Glutamatergic neuron (in vitro differentiated cells): ENCODE measurements at regions not wholly inside any gene's neighbourhood (a gene's known extent, or its start where the extent isn't known, plus 50 kb on each side); places are given as distances from the start of the nearest gene placed in this dataset.

Source experiments
- DNase-seq: peaks from one replicate; pipeline ENCODE4 v3.0.0; 2022
- H3K27ac Mint-ChIP-seq: one replicate; pipeline ENCODE4 v1.8.0; 2020; ENCODE audit warnings: mild to moderate bottlenecking, mixed read lengths, inconsistent platforms; ENCODE audit not compliant: unreplicated experiment
- H3K27me3 Mint-ChIP-seq: one replicate; pipeline ENCODE4 v1.8.0; 2020; ENCODE audit warnings: mild to moderate bottlenecking, moderate library complexity, mixed read lengths, inconsistent platforms; ENCODE audit not compliant: unreplicated experiment
- H3K36me3 Mint-ChIP-seq: one replicate; pipeline ENCODE4 v1.8.0; 2020; ENCODE audit warnings: mild to moderate bottlenecking, mixed read lengths, inconsistent platforms; ENCODE audit not compliant: unreplicated experiment
- H3K4me1 Mint-ChIP-seq: one replicate; pipeline ENCODE4 v1.8.0; 2020; ENCODE audit warnings: mild to moderate bottlenecking, low read depth, mixed read lengths, inconsistent platforms; ENCODE audit not compliant: unreplicated experiment
- H3K4me3 Mint-ChIP-seq: one replicate; pipeline ENCODE4 v1.8.0; 2020; ENCODE audit warnings: mild to moderate bottlenecking, mixed read lengths, inconsistent platforms; ENCODE audit not compliant: unreplicated experiment
- H3K9me3 Mint-ChIP-seq: one replicate; pipeline ENCODE4 v1.8.0; 2020; ENCODE audit warnings: mild to moderate bottlenecking, moderate library complexity, mixed read lengths, inconsistent platforms; ENCODE audit not compliant: unreplicated experiment
- TF ChIP-seq, protein P1 (sequence below): fragments of 200-600 bp; sonication (generic); IDR thresholded peaks from one replicate; pipeline ENCODE4 v1.5.0; 2021; ENCODE audit not compliant: partially characterized antibody, unreplicated experiment

DNA sequence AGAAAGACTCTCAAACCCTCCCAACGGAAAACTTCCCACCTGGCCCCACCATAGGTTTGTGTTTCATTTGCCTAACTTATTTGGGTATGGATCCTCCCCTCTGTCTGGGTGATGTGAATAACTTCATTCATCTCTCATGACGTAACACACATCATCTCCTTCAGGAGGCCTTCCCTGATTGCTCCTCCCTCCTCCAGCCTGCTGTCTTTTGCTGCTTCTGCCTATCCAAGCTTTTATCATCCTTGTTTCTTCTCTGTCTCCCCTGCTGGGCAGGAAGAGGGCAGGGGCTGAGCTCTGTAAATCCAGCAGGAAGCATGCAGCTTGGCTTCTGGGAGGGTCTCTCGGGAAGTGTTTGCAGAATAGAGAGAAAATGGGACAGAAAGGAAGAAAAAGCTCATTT is 766.0 kb upstream of the TBX3 start:
- H3K36me3 Mint-ChIP-seq: no peaks in the 10 kb centered on the region
- DNase-seq: no peak
- H3K4me3 Mint-ChIP-seq: no peak overlapping the region
- peaks cover 2% of the 10 kb centered on the region for H3K4me1 Mint-ChIP-seq
- TF ChIP-seq, protein P1, sequence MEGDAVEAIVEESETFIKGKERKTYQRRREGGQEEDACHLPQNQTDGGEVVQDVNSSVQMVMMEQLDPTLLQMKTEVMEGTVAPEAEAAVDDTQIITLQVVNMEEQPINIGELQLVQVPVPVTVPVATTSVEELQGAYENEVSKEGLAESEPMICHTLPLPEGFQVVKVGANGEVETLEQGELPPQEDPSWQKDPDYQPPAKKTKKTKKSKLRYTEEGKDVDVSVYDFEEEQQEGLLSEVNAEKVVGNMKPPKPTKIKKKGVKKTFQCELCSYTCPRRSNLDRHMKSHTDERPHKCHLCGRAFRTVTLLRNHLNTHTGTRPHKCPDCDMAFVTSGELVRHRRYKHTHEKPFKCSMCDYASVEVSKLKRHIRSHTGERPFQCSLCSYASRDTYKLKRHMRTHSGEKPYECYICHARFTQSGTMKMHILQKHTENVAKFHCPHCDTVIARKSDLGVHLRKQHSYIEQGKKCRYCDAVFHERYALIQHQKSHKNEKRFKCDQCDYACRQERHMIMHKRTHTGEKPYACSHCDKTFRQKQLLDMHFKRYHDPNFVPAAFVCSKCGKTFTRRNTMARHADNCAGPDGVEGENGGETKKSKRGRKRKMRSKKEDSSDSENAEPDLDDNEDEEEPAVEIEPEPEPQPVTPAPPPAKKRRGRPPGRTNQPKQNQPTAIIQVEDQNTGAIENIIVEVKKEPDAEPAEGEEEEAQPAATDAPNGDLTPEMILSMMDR: no peak
- H3K9me3 Mint-ChIP-seq: peaks cover 4% of the 10 kb centered on the region
- H3K27me3 Mint-ChIP-seq: peaks cover 7% of the 10 kb centered on the region
- no peak overlapping the region for H3K27ac Mint-ChIP-seq

DNA sequence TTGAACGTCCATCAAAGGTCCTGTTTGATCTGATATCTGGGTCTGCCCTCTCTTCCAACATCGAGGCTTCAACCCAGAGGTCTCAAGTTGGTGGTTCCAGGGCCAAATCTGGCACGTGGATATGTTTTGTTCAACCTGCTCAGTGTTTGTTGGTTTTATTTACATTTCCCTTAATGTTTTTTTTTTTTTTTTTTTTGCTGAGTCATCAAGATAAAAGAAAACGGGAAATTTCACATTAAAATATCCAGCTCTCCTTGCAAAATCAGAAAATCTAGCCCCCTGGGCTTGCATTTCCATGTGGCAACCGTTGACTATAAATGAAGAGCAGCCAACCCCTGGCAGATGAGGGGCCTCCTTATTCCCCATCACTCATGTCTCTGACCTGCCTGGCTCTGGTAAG is 765.6 kb upstream of the TBX3 start:
- Mint-ChIP-seq H3K36me3 (no peaks in the 10 kb centered on the region), H3K27ac (no peak overlapping the region)

DNA sequence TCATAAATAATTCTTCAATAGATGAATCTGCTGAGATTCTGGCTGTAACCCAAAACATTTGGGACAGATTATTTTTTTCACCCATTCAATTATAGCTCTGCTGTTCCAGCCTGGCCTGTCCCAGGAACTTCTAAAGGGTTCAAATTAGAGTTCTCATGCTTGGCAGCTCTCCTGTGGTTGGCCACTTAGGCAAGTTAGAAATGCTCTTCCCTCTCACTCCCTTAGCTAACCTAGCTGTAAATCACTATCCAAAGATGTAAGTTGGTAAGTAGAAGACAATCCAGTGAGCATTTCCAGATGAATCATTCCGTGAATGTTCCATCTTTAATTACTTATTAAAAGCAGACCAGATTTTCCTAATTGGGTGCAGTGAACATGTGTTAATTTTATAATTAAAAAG is 760.4 kb upstream of the TBX3 start:
- H3K27ac Mint-ChIP-seq: no peak overlapping the region
- no peaks in the 10 kb centered on the region for H3K9me3 Mint-ChIP-seq
- H3K27me3 Mint-ChIP-seq: no peaks in the 10 kb centered on the region
- H3K36me3 Mint-ChIP-seq: no peaks in the 10 kb centered on the region
- H3K4me3 Mint-ChIP-seq: no peak overlapping the region
- no peak for DNase-seq
- TF ChIP-seq, protein P1: no peak
- no peaks in the 10 kb centered on the region for H3K4me1 Mint-ChIP-seq

More for the DNA sequence above, 765.6 kb upstream of the TBX3 start:
- Mint-ChIP-seq H3K27me3 (peaks cover 7% of the 10 kb centered on the region), H3K9me3 (peaks cover 4% of the 10 kb centered on the region), H3K4me1 (peaks cover 2% of the 10 kb centered on the region), H3K4me3 (no peak overlapping the region)
- TF ChIP-seq, protein P1: no peak
- DNase-seq: no peak

DNA sequence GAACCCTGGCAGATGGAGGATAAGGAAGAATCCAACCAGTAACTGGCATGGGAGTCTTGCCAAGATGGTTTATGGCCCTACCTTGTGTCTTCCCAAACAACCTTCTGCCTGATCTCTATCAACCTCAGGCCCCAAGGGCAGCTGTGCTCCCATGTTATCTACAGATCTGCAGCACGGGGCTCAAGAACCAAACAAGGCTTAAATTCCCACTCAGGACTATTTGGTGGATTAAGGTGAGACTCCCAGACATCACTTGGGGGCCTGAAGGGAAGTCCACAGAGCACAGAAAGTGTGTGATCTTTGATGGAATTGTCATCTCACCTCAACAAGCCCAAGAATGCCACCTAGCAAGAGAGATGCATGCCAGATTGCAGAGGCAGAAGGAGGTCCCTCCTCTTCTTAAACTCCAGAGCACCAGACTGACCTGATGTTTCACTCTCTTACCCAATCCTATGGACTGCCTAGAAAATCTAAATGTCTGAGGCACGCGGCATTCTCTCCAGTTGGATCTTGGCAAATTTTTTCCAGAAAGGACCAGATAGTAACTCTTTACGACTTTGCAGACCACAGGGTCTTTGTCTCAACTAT is 759.5 kb upstream of the TBX3 start:
- Mint-ChIP-seq H3K4me3 (no peak overlapping the region), H3K4me1 (no peaks in the 10 kb centered on the region), H3K9me3 (no peaks in the 10 kb centered on the region), H3K27me3 (no peaks in the 10 kb centered on the region), H3K27ac (no peak overlapping the region), H3K36me3 (no peaks in the 10 kb centered on the region)
- TF ChIP-seq, protein P1: no peak
- DNase-seq: no peak

DNA sequence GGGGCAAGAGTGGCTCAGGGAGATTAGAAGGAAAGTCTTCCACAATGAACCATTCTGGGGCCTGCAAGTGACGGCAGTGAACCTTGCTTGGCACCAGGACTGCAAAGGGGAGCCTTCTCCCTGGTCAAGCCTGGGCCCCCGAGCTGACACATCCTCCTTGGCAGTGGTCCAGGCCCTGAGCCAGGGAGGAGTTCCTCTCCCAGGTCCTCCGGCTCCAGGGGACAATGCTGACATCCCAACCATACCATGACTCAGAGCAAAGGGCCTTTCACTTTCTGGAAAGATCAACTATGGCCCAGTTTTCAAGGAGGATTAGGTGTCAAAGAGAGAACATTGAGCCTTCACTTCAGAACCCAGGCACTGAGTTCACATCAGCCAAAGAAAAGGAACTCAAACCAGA is 756.5 kb upstream of the TBX3 start:
- no peaks in the 10 kb centered on the region for H3K27me3 Mint-ChIP-seq
- no peak overlapping the region for H3K27ac Mint-ChIP-seq
- H3K36me3 Mint-ChIP-seq: no peaks in the 10 kb centered on the region
- H3K4me1 Mint-ChIP-seq: no peaks in the 10 kb centered on the region
- no peak for DNase-seq
- no peak overlapping the region for H3K4me3 Mint-ChIP-seq
- H3K9me3 Mint-ChIP-seq: no peaks in the 10 kb centered on the region
- TF ChIP-seq, protein P1: no peak
